ENCODE measurements at regions not wholly inside any gene's neighbourhood (a gene's known extent, or its start where the extent isn't known, plus 50 kb on each side); places are given as distances from the start of the nearest gene placed in this dataset.

GRCh38 chr7:112933598-112933997 lies 143.4 kb upstream of the TMEM168 start (continued):
- TF ChIP-seq CTCF (tag by site-specific recombination; IDR thresholded peaks at IDR 0.05) (no peak), ZNF335 (tag by site-specific recombination; conservative IDR thresholded peaks at IDR 0.05) (no peak), ZNF785 (tag by site-specific recombination; IDR thresholded peaks at IDR 0.05) (no peak)

GRCh38 chr7:112930787-112931186 lies 140.6 kb upstream of the TMEM168 start:
- Histone ChIP-seq H3K4me3 (ENCODE audit: low read depth, low read length) (no peak overlapping the region), H3K36me3 (ENCODE audit: control insufficient read depth in 2 of 2, insufficient read depth in 1 of 2, low read length in 2 of 2) (peaks cover 0 to 3% of the 10 kb centered on the region in 2 experiments; a peak in 2 of 3 replicates), H3K27ac (ENCODE audit: extremely low read depth, low read depth, low read length) (no peak overlapping the region), H3K9me3 (ENCODE audit: control insufficient read depth, insufficient read depth, low read depth, low read length) (no peaks in the 10 kb centered on the region), H3K4me1 (ENCODE audit: control insufficient read depth, insufficient read depth, low read length) (no peaks in the 10 kb centered on the region)
- TF ChIP-seq ZBTB11 (tag by site-specific recombination; conservative IDR thresholded peaks at IDR 0.05; ENCODE audit: low read depth) (no peak), ZNF138 (tag by site-specific recombination; IDR thresholded peaks at IDR 0.05; ENCODE audit: borderline replicate concordance) (no peak), ZNF169 (tag by site-specific recombination; IDR thresholded peaks at IDR 0.05) (no peak), ZNF426 (tag by site-specific recombination; IDR thresholded peaks at IDR 0.05) (no peak), IKZF3 (tag by site-specific recombination; IDR thresholded peaks at IDR 0.05) (no peak), GLIS2 (tag by site-specific recombination; IDR thresholded peaks at IDR 0.05) (no peak), ZNF623 (tag by site-specific recombination; IDR thresholded peaks at IDR 0.05) (no peak), BCL11A (tag by site-specific recombination; IDR thresholded peaks at IDR 0.05; ENCODE audit: low read depth) (no peak), ZNF518A (tag by site-specific recombination; conservative IDR thresholded peaks at IDR 0.05; ENCODE audit: low read depth) (no peak), SP3 (tag by site-specific recombination; IDR thresholded peaks at IDR 0.05) (no peak), WT1 (tag by site-specific recombination; IDR thresholded peaks at IDR 0.05) (no peak), ZNF544 (tag by site-specific recombination; IDR thresholded peaks at IDR 0.05) (no peak), PATZ1 (tag by site-specific recombination; IDR thresholded peaks at IDR 0.05) (no peak), ZNF548 (tag by site-specific recombination; IDR thresholded peaks at IDR 0.05) (no peak), ZNF311 (tag by site-specific recombination; IDR thresholded peaks at IDR 0.05; ENCODE audit: borderline replicate concordance) (no peak)
- POLR2A ChIA-PET, result interaction anchor here (0.5 to 1.7 kb wide), 2 partner anchors 8 to 187 kb away, joined by 4 to 6 read pairs; a partner anchor contains a TSS
- CTCF ChIA-PET, result interaction anchor here (1.4 kb wide), 1 partner anchor 9 kb away, joined by 3 read pairs; a partner anchor contains a TSS
